ENCODE measurements at regions not wholly inside any gene's neighbourhood (a gene's known extent, or its start where the extent isn't known, plus 50 kb on each side); places are given as distances from the start of the nearest gene placed in this dataset.

- no peak overlapping the region for H3K27ac ChIP-seq
- intact Hi-C loops (cut with DNase I; ENCODE audit: low total_unique reads) = no loop called here
- peaks cover 0 to 4% of the 10 kb centered on the region in 2 donors for H3K4me1 ChIP-seq
- H3K4me3 ChIP-seq = no peak overlapping the region
- no peak for DNase-seq (ENCODE audit: low spot score in 2 of 2)
- no peaks in the 10 kb centered on the region for H3K36me3 ChIP-seq
- no peak for TF ChIP-seq POLR2A (IDR thresholded peaks at IDR 0.05)
- TF ChIP-seq POLR2AphosphoS5 (IDR thresholded peaks at IDR 0.05) = no peak
- TF ChIP-seq CTCF (IDR thresholded peaks at IDR 0.05) = no peak
- no peaks in the 10 kb centered on the region for H3K27me3 ChIP-seq
- no peaks in the 10 kb centered on the region for H3K9me3 ChIP-seq
Measured at GRCh38 chr7:54814401-54814800, 55.4 kb upstream of the SEC61G start.

- H3K9me3 ChIP-seq = no peaks in the 10 kb centered on the region
- peaks cover 0 to 3% of the 10 kb centered on the region in 2 donors for H3K27me3 ChIP-seq
- no peaks in the 10 kb centered on the region for H3K36me3 ChIP-seq
- TF ChIP-seq POLR2AphosphoS5 (IDR thresholded peaks at IDR 0.05) (no peak), CTCF (IDR thresholded peaks at IDR 0.05) (no peak), POLR2A (IDR thresholded peaks at IDR 0.05) (no peak)
- no peak for DNase-seq (ENCODE audit: low spot score in 2 of 2)
- no peak overlapping the region for H3K4me3 ChIP-seq
- no peak overlapping the region for H3K27ac ChIP-seq
- H3K4me1 ChIP-seq = peaks cover 0 to 4% of the 10 kb centered on the region in 2 donors
- intact Hi-C loops (cut with DNase I; ENCODE audit: low total_unique reads) = no loop called here
Measured at GRCh38 chr7:54817152-54817551, 58.1 kb upstream of the SEC61G start.

GRCh38 chr7:54823776-54824175, 64.8 kb upstream of the SEC61G start:
- Histone ChIP-seq H3K27me3 (peaks cover 0 to 3% of the 10 kb centered on the region in 2 donors), H3K27ac (no peak overlapping the region), H3K4me3 (no peak overlapping the region), H3K4me1 (no peaks in the 10 kb centered on the region), H3K36me3 (no peaks in the 10 kb centered on the region), H3K9me3 (no peaks in the 10 kb centered on the region)
- intact Hi-C loops (cut with DNase I; ENCODE audit: low total_unique reads) = no loop called here
- TF ChIP-seq POLR2AphosphoS5 (IDR thresholded peaks at IDR 0.05) (no peak), CTCF (IDR thresholded peaks at IDR 0.05) (no peak), POLR2A (IDR thresholded peaks at IDR 0.05) (no peak)
- DNase-seq (ENCODE audit: low spot score in 2 of 2) = no peak

GRCh38 chr7:54824655-54825054, 65.6 kb upstream of the SEC61G start:
- Histone ChIP-seq H3K27ac (no peak overlapping the region), H3K9me3 (no peaks in the 10 kb centered on the region), H3K4me1 (no peaks in the 10 kb centered on the region), H3K27me3 (peaks cover 0 to 3% of the 10 kb centered on the region in 2 donors), H3K36me3 (no peaks in the 10 kb centered on the region), H3K4me3 (no peak overlapping the region)
- TF ChIP-seq POLR2AphosphoS5 (IDR thresholded peaks at IDR 0.05) (no peak), POLR2A (IDR thresholded peaks at IDR 0.05) (no peak), CTCF (IDR thresholded peaks at IDR 0.05) (no peak)
- DNase-seq (ENCODE audit: low spot score in 2 of 2) = no peak
- intact Hi-C loops (cut with DNase I; ENCODE audit: low total_unique reads) = no loop called here

GRCh38 chr7:54825368-54825767, 66.4 kb upstream of the SEC61G start:
- Histone ChIP-seq H3K4me1 (no peaks in the 10 kb centered on the region), H3K36me3 (no peaks in the 10 kb centered on the region), H3K27ac (no peak overlapping the region), H3K27me3 (no peaks in the 10 kb centered on the region), H3K9me3 (no peaks in the 10 kb centered on the region), H3K4me3 (no peak overlapping the region)
- intact Hi-C loops (cut with DNase I; ENCODE audit: low total_unique reads) = no loop called here
- no peak for DNase-seq (ENCODE audit: low spot score in 2 of 2)
- TF ChIP-seq POLR2A (IDR thresholded peaks at IDR 0.05) = no peak
- TF ChIP-seq CTCF (IDR thresholded peaks at IDR 0.05) = no peak
- TF ChIP-seq POLR2AphosphoS5 (IDR thresholded peaks at IDR 0.05) = no peak
